ENCODE measurements at regions not wholly inside any gene's neighbourhood (a gene's known extent, or its start where the extent isn't known, plus 50 kb on each side); places are given as distances from the start of the nearest gene placed in this dataset.

- TF ChIP-seq CTCF (IDR thresholded peaks at IDR 0.05; ENCODE audit: low read length) (no peak), EZH2 (IDR thresholded peaks at IDR 0.05; ENCODE audit: borderline replicate concordance, low read length) (no peak)
These were observed 107.7 kb upstream of the CDYL start for GRCh38 chr6:4668271-4669179.

All from OCI-LY1 (cell line).